Brain pericyte (primary cell): ENCODE measurements at regions not wholly inside any gene's neighbourhood (a gene's known extent, or its start where the extent isn't known, plus 50 kb on each side); places are given as distances from the start of the nearest gene placed in this dataset.
"Not testable (repeated sequence)": the region's sequence is repeated elsewhere in the genome, so short reads cannot be mapped to it uniquely, and the experiment has no call there.

Experiments
- DNase-seq: peaks from one replicate; pipeline ENCODE4 v3.0.0-alpha.2; 2012; ENCODE audit warnings: low read depth, low spot score

DNA sequence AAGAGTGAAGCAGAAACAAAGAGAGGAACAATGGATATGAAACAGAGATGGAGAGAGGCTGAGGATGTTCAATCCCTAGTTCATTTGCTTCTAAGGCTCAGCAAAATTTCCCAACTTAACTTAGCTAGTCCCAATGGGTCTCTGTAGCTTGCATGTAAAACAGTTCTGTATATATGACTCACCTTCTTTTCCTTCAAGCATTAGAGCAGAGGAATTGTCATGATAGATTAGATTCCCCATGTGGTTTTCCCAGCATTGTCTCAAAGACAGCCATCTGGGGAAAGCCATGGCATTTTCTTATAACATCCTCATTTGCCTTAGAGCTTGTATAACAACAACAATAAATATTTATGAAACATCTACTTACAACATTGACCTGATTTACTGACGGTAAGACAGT is 93.9 kb upstream of the GATB start:
- DNase-seq = no peak

DNA sequence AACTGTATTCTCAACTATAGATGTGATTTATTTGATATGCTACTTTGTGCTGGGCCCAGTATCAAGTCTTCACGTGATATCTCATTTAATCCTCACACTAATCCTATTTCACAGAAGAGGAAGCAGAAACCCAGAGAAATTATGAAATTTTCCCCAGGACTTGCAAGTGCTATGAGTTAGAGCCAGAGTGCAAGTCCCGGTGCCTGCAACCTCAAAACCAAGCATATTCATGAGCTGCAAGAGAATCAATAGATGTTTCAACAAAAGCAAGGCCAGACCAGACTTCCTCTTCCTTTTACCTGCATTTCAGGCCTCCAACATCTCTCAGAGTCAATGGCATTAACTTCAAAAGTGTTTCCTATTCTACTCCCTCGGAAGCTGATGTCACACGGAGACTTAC is 92.2 kb upstream of the GATB start:
- no peak for DNase-seq

DNA sequence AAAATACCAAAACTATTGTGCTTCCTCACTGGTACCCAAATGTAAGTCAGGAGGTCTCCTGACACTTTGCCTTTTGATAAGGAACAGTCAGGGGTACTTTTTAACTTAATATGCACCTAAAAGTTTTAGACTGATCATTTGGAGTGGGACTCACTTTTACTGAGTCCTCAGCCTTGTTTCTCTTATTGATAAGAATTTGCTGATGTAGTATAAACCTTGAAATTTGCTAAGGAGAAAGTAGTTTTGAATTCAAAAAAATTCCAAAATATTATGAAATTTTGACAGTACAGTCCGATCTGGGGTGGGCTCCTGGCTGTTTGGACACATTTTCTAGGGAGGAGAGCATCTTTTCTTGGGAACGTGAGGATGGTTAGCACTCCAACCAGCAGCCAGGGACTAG is 91.4 kb upstream of the GATB start:
- DNase-seq = no peak

DNA sequence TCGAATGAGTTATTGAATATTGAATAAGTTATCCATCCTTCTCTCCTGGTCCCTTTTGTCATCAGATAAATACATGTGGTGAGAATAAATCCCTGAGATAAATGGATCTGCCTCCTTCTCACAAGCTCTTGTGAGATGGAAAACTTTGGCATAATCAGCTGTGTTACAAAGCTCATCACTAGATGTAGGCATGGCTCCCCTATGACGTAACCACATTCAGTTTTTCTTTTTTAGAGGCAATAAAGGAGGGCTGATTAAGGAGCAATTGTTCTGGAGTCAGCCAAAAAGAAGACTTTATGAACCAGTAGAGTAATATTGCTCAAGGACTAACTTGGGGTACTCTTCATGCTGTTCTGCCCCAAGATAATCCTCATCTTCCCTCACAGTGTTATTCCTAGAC is 90.5 kb upstream of the GATB start:
- DNase-seq = no peak

DNA sequence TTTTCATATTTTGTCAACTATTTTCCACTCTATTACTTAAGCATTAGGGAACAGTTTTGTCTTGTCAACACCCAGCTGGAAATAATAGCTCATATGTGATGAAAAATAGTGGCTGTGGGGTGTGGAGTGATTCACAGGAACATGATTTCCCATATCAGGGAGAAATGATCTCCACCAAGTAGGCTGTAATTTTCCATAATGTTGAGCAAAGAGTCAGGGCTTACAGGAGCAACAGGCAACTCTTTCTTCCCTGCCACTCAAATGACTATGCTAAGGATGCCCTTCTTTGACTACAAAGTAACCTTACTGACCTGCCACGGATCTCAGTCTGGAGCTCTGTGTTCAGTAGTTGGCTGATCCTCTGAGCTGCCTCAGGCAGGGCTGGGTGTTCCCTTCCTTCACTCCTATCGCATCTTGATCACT is 90.0 kb upstream of the GATB start:
- DNase-seq = no peak

DNA sequence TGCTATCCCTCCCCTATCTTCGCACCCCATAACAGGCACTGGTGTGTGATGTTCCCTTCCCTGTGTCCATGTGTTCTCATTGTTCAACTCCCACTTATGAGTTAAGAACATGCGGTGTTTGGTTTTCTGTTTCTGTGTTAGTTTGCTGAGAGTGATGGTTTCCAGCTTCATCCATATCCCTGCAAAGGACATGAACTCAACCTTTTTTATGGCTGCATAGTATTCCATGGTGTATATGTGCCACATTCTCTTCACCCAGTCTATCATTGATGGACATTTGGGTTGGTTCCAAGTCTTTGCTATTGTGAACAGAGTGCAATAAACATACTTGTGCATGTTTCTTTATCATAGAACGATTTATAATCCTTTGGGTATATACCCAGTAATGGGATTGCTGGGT is 84.7 kb upstream of the GATB start:
- DNase-seq = not testable (repeated sequence)

DNA sequence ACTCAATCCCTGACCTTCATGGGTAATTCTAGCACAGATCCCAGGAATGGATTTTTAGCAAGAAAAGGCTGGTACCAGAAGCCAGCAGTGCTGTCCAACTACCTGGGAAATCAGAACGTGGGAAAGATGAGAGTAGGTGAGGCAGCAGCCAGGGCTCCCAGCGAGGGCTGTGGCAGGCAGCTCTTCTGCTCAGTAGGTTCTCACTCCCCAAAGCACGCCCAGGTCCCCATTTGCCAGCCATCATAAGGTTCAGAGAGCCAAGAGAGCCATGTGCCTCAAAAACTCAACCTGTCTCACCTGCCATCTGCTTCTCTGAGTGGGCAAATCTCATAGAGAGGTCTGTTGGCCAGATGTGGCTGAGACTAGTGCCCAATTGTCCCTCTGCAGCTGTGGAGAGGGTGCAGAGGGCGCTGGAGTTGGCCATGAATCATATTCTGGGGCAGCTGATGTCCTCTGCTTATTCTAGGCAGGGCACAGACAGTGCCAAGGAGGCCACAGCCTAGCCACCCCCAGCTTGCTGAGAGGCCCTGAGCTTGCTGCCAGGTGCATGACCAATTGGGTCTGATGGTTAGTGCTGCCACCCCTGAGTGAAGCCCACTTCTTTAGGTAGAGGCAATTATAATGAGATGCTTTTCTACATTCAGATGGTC is 81.7 kb upstream of the GATB start:
- DNase-seq = no peak

DNA sequence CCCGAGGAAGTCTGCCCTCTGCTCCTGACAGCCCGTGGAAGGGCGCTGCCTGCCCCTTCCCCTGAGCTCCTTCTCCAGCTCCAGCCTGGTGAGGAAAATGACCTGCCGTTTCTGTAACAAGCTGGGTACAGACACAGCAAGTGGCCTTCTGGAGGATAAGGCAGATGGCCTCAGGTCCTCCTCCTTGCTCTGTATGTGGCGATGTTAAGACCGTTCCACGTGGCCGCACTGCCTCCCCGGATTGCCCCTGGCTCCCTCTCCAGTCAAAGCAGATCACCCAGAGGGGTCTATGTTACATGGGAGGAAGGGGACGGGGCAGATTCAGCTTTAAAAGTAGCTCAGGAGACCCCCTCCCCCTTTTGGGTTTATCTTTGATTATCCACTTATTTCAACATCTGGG is 80.3 kb upstream of the GATB start:
- no peak for DNase-seq

DNA sequence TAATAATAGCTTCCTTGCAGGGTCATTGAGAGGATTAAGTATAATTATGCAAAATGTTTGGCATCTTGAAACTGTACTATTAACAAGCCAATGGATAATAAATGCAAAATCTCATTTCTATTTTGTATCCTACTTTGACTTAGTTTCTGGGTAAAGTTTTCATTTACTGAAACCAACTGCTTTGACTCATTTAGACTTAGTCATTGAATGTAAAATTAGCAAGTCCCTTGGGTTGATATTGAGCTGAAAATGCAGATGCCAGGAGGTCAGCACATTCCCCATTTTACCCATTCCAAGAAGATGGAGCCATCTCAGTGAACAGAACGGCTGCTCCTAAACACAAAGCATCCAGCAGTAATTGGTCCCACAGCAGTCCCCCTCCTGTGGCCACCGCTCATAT is 74.7 kb upstream of the GATB start:
- DNase-seq = no peak

DNA sequence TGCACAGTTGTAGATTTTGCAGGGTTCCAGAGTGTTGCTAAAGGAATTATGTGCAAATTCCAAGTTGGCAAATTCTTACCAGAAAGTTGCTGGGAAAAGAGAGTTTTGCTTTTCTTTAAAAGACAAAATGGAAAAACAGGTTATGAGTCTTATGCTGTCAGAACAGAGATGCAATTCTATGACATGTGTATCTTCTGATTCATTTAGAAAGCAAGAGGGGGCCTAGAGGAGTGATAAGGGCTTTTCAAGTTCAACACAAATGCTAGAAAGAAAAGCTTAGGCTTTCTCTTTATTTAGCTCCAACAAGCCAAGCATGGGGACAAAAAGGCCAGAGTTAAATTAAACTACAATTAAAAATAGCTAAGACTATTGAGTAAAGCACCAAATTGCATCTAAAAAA is 72.4 kb upstream of the GATB start:
- no peak for DNase-seq

DNA sequence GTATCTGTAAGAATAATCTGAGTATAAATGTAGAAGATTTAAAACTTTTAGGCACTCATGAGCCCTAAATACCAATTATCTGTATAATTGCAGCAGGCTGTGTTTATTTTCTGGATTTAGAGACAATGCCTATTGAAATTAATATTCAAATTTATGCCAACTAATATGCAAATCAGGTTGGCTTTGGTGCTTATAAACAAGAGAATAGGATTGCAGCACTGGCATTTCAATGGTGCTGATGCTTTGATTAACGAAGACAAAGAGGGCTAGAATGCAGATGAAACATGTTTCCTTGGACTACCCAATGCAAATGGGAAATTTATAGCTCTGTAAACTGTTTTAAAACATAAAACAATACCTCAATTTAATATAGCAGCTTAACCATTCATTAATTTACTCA is 70.7 kb upstream of the GATB start:
- DNase-seq = no peak

DNA sequence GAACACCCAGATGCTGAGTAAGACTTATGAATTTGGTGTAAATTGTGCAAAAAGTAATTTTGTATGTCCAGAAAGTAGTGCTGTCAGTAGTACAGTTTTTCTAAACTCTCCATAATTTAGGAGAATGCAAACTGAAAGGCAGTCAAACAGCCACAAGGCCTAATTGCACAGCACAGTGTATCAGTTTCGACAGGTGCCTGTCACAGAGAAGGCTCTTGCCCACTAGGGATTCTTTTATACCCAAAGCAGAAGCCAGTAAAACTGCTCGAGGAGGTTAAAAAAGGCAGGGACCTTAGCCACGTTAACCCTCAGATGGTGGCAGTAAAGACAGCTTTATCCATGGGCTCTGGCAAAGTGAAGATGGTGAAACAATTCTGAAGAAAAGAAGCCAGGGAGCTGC is 69.4 kb upstream of the GATB start:
- DNase-seq = no peak

DNA sequence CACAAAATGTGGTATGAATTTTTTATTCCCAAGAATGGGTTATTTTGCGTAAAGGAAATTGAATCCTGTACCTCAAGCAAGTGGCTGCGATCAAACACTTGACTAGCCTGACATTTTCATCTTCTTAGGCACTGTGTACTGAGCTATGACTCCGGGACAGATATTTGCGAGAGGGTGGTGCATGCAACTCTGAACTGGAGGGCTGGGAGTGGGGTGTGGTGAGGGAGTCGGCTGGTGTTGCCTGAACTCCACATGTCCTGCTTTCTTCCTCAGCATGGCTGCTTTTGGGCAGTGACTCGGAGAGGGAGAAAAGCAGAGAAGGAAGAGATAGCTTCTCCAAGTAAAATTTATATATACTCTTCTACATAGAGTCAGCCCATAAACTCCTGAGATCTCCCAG is 68.5 kb upstream of the GATB start:
- no peak for DNase-seq

DNA sequence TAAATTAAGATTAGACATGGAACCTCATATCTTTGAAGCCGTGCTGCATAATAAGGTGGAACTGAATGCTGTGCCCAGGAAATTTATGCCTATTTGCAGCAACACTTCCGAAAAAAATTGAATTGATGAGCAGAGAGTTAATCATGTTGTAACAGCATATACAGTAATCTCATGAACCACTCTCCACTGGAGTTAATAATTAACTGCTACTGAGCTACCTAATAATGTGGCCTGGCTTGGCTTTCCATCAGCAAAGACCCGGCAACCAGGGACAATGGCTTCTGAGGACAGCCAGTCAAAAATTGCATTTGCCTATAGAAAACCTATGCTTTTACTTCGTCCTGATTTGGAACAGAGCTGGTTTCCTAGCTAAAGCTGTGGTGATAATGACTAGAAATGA is 63.8 kb upstream of the GATB start:
- no peak for DNase-seq

DNA sequence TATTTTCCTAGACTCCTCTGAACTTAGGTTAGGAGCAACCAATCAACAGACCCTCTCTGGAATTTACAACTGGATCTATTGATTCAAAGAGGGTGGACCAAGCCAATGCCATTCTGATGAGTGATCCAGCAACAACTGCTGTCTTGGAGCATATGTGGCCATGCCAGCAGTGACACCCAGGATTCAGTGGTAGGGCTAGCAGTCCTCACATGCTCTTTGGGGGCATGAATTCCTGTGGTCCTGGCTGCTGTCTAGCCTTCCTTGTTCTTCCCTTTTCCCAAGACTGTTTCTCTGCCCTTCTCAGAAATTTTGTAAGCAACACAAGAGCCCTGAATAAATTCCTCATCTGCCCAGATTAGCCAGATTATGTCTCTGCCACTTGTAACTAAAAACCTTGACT is 61.5 kb upstream of the GATB start:
- DNase-seq = no peak

DNA sequence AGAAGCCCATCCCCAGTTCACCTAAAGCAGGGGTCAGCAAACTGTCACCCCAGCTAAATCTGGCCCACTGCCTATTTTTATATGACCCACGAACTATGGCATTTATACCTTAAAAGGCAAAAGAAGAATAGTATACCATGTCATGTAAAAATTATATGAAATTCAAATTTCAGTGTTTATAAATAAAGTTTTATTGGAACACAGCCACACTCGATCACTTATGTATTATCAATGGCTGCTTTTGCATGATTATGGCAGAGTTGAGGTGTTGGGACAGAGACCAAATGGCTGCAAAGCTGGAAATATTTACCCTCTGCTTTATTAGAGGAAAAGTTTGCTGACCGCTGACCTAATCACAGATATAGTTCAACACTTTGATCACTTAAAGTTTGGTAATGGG is 59.2 kb upstream of the GATB start:
- DNase-seq = no peak

DNA sequence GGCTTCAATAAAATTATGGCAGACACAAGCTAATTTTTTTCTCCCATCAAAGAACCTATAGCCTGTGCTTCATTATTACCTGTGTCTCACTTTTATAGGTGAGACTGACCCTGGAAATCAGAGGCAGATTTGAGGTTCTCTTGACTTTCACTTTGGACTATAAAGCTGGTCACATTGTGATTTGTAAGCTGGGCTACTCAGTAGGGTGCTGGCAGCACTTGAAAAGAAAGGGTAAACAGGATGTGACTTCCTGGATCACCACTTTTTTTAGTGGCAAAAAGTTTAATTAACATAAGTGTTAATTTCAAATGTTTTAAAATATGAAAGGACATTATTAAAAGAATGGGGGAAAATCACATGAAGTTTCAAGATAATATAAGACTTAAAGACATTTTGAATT is 50.6 kb upstream of the GATB start:
- DNase-seq = no peak
